ENCODE measurements at regions not wholly inside any gene's neighbourhood (a gene's known extent, or its start where the extent isn't known, plus 50 kb on each side); places are given as distances from the start of the nearest gene placed in this dataset.
A peak's percentile ranks its signal among the peaks of the same experiment; 100 is the strongest.

DNA sequence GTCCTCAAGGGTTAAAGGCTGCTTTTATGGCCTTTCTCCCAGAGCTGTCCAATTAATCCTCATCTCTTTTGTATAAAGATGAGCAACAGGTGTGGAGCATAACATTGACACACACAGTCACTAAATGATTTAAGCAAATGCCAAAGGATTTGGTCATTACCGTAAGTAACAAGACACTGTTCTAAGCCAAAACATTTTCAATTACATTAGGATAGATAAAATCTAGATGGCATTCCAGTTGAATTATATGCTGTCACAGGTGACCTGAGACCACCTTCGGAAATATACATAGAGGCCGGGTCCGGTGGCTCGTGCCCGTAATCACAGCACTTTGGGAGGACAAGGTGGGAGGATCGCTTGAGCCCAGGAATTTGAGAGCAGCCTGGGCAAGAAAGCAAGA lies 105.3 kb upstream of the UBE3A start:
- Histone ChIP-seq H3K4me3 (ENCODE audit: low read depth, low read length) (no peak overlapping the region), H3K36me3 (ENCODE audit: control insufficient read depth, insufficient read depth, low read length) (no peaks in the 10 kb centered on the region), H3K27ac (ENCODE audit: low read depth, low read length) (no peak overlapping the region), H3K4me1 (ENCODE audit: control insufficient read depth, insufficient read depth, low read length) (no peaks in the 10 kb centered on the region), H3K9me3 (ENCODE audit: control insufficient read depth, insufficient read depth, low read length) (no peaks in the 10 kb centered on the region), H3K27me3 (ENCODE audit: control insufficient read depth, insufficient read depth, low read length) (no peaks in the 10 kb centered on the region)
- WGBS (ENCODE audit: insufficient coverage): 100% methylated on average over 1 of the region's 7 CpGs
- no peak for DNase-seq (ENCODE audit: low read depth in 4 of 6, low spot score in 6 of 6)

- Histone ChIP-seq H3K4me3 (ENCODE audit: low read depth, low read length) (no peak overlapping the region), H3K27me3 (ENCODE audit: control insufficient read depth, insufficient read depth, low read length) (no peaks in the 10 kb centered on the region), H3K27ac (ENCODE audit: low read depth, low read length) (peak overlapping the region; percentile 36), H3K4me1 (ENCODE audit: control insufficient read depth, insufficient read depth, low read length) (no peaks in the 10 kb centered on the region), H3K9me3 (ENCODE audit: control insufficient read depth, insufficient read depth, low read length) (no peaks in the 10 kb centered on the region), H3K36me3 (ENCODE audit: control insufficient read depth, insufficient read depth, low read length) (no peaks in the 10 kb centered on the region)
- WGBS (ENCODE audit: insufficient coverage): 56% methylated on average over 1 of the region's 1 CpG
- peak; percentile 63 to 96 (median 82) for DNase-seq (ENCODE audit: low read depth in 4 of 6, low spot score in 6 of 6)
Measured at GRCh38 chr15:25543196-25543595, 104.4 kb upstream of the UBE3A start.

GRCh38 chr15:25541228-25541627 lies 102.4 kb upstream of the UBE3A start:
- H3K27me3 ChIP-seq (ENCODE audit: control insufficient read depth, insufficient read depth, low read length): no peaks in the 10 kb centered on the region
- H3K27ac ChIP-seq (ENCODE audit: low read depth, low read length): no peak overlapping the region
- H3K4me3 ChIP-seq (ENCODE audit: low read depth, low read length): no peak overlapping the region
- H3K36me3 ChIP-seq (ENCODE audit: control insufficient read depth, insufficient read depth, low read length): no peaks in the 10 kb centered on the region
- no peak for DNase-seq (ENCODE audit: low read depth in 4 of 6, low spot score in 6 of 6)
- H3K9me3 ChIP-seq (ENCODE audit: control insufficient read depth, insufficient read depth, low read length): no peaks in the 10 kb centered on the region
- H3K4me1 ChIP-seq (ENCODE audit: control insufficient read depth, insufficient read depth, low read length): no peaks in the 10 kb centered on the region

- Histone ChIP-seq H3K36me3 (ENCODE audit: control insufficient read depth, insufficient read depth, low read length) (no peaks in the 10 kb centered on the region), H3K9me3 (ENCODE audit: control insufficient read depth, insufficient read depth, low read length) (no peaks in the 10 kb centered on the region), H3K27me3 (ENCODE audit: control insufficient read depth, insufficient read depth, low read length) (no peaks in the 10 kb centered on the region), H3K27ac (ENCODE audit: low read depth, low read length) (no peak overlapping the region), H3K4me1 (ENCODE audit: control insufficient read depth, insufficient read depth, low read length) (peaks cover under 1% of the 10 kb centered on the region), H3K4me3 (ENCODE audit: low read depth, low read length) (no peak overlapping the region)
- no peak for DNase-seq (ENCODE audit: low read depth in 4 of 6, low spot score in 6 of 6)
- 20% methylated on average over 1 of the region's 7 CpGs for WGBS (ENCODE audit: insufficient coverage)
Measured at GRCh38 chr15:25536801-25537611, 98.2 kb upstream of the UBE3A start.

GRCh38 chr15:25535866-25536265 lies 97.0 kb upstream of the UBE3A start:
- H3K27ac ChIP-seq (ENCODE audit: low read depth, low read length): no peak overlapping the region
- no peak for DNase-seq (ENCODE audit: low read depth in 4 of 6, low spot score in 6 of 6)
- H3K4me3 ChIP-seq (ENCODE audit: low read depth, low read length): no peak overlapping the region
- H3K27me3 ChIP-seq (ENCODE audit: control insufficient read depth, insufficient read depth, low read length): no peaks in the 10 kb centered on the region
- 100% methylated on average over 2 of the region's 5 CpGs for WGBS (ENCODE audit: insufficient coverage)
- peaks cover 7% of the 10 kb centered on the region for H3K4me1 ChIP-seq (ENCODE audit: control insufficient read depth, insufficient read depth, low read length)
- no peaks in the 10 kb centered on the region for H3K9me3 ChIP-seq (ENCODE audit: control insufficient read depth, insufficient read depth, low read length)
- no peaks in the 10 kb centered on the region for H3K36me3 ChIP-seq (ENCODE audit: control insufficient read depth, insufficient read depth, low read length)

DNA sequence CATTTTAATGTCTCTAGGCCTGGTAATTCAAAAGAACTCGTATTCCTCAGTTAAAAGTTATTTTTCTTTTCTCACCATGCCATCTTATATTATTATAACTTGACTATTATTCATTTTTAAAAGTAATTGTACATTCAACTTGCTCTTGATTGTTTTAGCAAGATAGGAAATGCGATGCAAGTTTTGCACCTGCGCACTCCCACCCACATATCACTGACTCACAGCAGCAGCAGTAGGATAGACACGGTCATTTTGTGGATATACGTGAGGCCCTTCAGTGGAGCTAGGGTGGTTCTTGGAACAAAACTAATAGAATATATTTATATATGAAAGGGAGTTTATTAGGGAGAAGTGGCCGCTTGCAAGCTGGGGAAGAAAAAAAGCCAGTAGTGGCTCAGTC lies 95.5 kb upstream of the UBE3A start:
- H3K27me3 ChIP-seq (ENCODE audit: control insufficient read depth, insufficient read depth, low read length): no peaks in the 10 kb centered on the region
- H3K4me1 ChIP-seq (ENCODE audit: control insufficient read depth, insufficient read depth, low read length): peaks cover 7% of the 10 kb centered on the region
- WGBS (ENCODE audit: insufficient coverage): 100% methylated on average over 1 of the region's 6 CpGs
- no peak overlapping the region for H3K4me3 ChIP-seq (ENCODE audit: low read depth, low read length)
- no peaks in the 10 kb centered on the region for H3K36me3 ChIP-seq (ENCODE audit: control insufficient read depth, insufficient read depth, low read length)
- no peak overlapping the region for H3K27ac ChIP-seq (ENCODE audit: low read depth, low read length)
- DNase-seq (ENCODE audit: low read depth in 4 of 6, low spot score in 6 of 6): no peak
- no peaks in the 10 kb centered on the region for H3K9me3 ChIP-seq (ENCODE audit: control insufficient read depth, insufficient read depth, low read length)

DNA sequence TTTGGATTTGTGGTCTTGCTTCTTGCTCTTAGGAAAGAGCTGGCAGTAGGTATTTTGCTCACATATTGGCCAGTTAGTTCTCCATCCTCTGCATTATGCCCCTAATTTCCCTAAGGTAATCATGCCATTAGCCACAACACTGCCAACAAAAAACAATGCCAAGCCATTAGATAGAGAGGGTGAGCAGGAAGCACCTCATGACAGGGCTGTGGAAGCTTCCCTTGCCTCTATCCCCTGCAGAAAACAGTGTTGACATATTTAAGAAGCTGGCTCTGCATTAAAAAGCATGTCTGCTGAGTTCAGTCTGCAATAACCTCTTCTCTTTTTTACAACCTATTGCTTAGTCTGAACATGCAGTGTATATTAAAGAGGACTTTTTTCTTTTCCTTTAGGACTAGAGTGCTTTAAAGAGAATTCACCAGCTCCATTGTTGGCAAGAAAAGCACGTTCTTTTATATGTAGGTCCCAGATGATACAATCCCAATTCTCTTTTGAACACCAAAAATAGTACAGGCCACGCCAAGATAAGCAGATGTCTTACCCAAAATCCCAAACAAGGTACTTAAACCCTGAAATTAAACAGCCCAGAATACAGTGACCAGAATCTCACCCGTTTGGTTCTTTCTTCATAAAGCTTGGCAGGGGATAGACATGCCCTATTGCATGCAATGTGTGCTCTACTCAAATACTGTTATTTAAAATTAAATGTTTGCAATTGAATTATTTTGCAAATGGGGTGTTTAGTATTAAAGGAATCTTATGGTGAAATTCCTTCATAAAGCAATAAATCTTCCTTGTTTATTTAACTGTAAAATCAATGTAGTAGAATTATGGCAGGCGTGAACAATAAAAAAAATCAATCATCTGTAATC lies 93.7 kb upstream of the UBE3A start:
- H3K36me3 ChIP-seq (ENCODE audit: control insufficient read depth, insufficient read depth, low read length): no peaks in the 10 kb centered on the region
- no peak overlapping the region for H3K4me3 ChIP-seq (ENCODE audit: low read depth, low read length)
- WGBS (ENCODE audit: insufficient coverage): no CpG with 5 or more reads among the region's 4 CpGs
- H3K27me3 ChIP-seq (ENCODE audit: control insufficient read depth, insufficient read depth, low read length): no peaks in the 10 kb centered on the region
- H3K27ac ChIP-seq (ENCODE audit: low read depth, low read length): no peak overlapping the region
- no peaks in the 10 kb centered on the region for H3K9me3 ChIP-seq (ENCODE audit: control insufficient read depth, insufficient read depth, low read length)
- peak in 3 of 6 donors; percentile 20 to 83 (median 35) for DNase-seq (ENCODE audit: low read depth in 4 of 6, low spot score in 6 of 6)
- H3K4me1 ChIP-seq (ENCODE audit: control insufficient read depth, insufficient read depth, low read length): peaks cover 7% of the 10 kb centered on the region

DNA sequence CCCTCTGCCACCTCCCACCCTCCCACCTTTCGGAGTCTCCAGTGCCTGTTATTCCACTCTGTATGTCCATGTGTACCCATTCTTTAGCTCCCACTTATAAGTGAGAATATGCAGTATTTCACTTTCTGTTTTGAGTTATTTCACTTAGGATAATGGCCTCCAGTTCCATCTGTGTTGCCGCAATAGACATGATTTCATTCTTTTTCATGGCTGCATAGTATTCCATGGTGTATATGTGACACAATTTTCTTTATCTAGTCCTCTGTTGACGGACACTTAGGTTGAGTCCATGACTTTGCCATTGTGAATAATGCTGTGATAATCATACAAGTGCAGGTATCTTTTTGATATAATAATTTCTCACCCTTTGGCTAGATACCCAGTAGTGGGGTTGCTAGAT lies 91.0 kb upstream of the UBE3A start:
- peaks cover 7% of the 10 kb centered on the region for H3K4me1 ChIP-seq (ENCODE audit: control insufficient read depth, insufficient read depth, low read length)
- H3K27me3 ChIP-seq (ENCODE audit: control insufficient read depth, insufficient read depth, low read length): no peaks in the 10 kb centered on the region
- DNase-seq (ENCODE audit: low read depth in 4 of 6, low spot score in 6 of 6): no peak
- no peak overlapping the region for H3K27ac ChIP-seq (ENCODE audit: low read depth, low read length)
- H3K9me3 ChIP-seq (ENCODE audit: control insufficient read depth, insufficient read depth, low read length): no peaks in the 10 kb centered on the region
- WGBS (ENCODE audit: insufficient coverage): 100% methylated on average over 1 of the region's 3 CpGs
- H3K36me3 ChIP-seq (ENCODE audit: control insufficient read depth, insufficient read depth, low read length): no peaks in the 10 kb centered on the region
- H3K4me3 ChIP-seq (ENCODE audit: low read depth, low read length): no peak overlapping the region

- no CpG with 5 or more reads among the region's 3 CpGs for WGBS (ENCODE audit: insufficient coverage)
- Histone ChIP-seq H3K9me3 (ENCODE audit: control insufficient read depth, insufficient read depth, low read length) (no peaks in the 10 kb centered on the region), H3K36me3 (ENCODE audit: control insufficient read depth, insufficient read depth, low read length) (no peaks in the 10 kb centered on the region), H3K4me3 (ENCODE audit: low read depth, low read length) (no peak overlapping the region), H3K27me3 (ENCODE audit: control insufficient read depth, insufficient read depth, low read length) (no peaks in the 10 kb centered on the region), H3K4me1 (ENCODE audit: control insufficient read depth, insufficient read depth, low read length) (peaks cover 7% of the 10 kb centered on the region), H3K27ac (ENCODE audit: low read depth, low read length) (no peak overlapping the region)
- no peak for DNase-seq (ENCODE audit: low read depth in 4 of 6, low spot score in 6 of 6)
Measured at GRCh38 chr15:25527118-25527517, 88.3 kb upstream of the UBE3A start.

DNA sequence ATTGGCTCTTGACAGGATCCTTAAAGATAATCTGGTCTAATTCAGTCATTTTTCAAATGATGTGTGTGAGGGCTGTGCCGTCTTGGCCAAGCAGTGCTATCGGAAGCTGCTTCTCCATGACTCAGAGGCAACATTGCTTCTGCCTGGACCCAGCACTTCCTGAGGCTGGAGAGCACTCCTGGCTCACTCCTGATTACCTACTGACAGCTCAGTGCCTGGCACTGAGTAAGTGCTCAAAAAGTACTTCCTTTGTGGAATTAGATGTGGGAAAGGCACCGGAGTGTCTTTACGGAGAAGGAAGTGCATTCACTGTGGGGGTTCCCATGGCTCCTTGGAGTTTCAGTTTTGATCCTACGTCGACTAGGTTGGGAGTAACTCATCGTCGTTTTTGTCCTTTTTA lies 86.9 kb upstream of the UBE3A start:
- 73% methylated on average over 4 of the region's 8 CpGs for WGBS (ENCODE audit: insufficient coverage)
- Histone ChIP-seq H3K4me3 (ENCODE audit: low read depth, low read length) (no peak overlapping the region), H3K9me3 (ENCODE audit: control insufficient read depth, insufficient read depth, low read length) (no peaks in the 10 kb centered on the region), H3K4me1 (ENCODE audit: control insufficient read depth, insufficient read depth, low read length) (no peaks in the 10 kb centered on the region), H3K27me3 (ENCODE audit: control insufficient read depth, insufficient read depth, low read length) (no peaks in the 10 kb centered on the region), H3K36me3 (ENCODE audit: control insufficient read depth, insufficient read depth, low read length) (no peaks in the 10 kb centered on the region), H3K27ac (ENCODE audit: low read depth, low read length) (no peak overlapping the region)
- DNase-seq (ENCODE audit: low read depth in 4 of 6, low spot score in 6 of 6): no peak

Measured in spinal cord (tissue), 9 donors.